K562 (cell line): ENCODE measurements at regions not wholly inside any gene's neighbourhood (a gene's known extent, or its start where the extent isn't known, plus 50 kb on each side); places are given as distances from the start of the nearest gene placed in this dataset.

Source experiments
- ATAC-seq: fragments of 200-7000 bp; cut with Tn5 transposase; 3 replicates; pipeline ENCODE4 v1.9.1; 2020; ENCODE audit warnings: moderate library complexity
- BruUV-seq: library from RNA; stranded (reverse); fragments of 400-500 nt; replicated peaks from 2 replicates; lab custom pipeline; 2021; lab: Mats Ljungman, UMichigan
- CTCF ChIA-PET: fragments of 300-600 bp; formaldehyde crosslinking; extraction: SDS; loops from one replicate; lab custom pipeline; 2021; ENCODE audit warnings: low intra/inter-chr PET ratio; lab: Yijun Ruan, JAX
- POLR2A ChIA-PET: fragments of 300-600, 350-650 bp; sonication (Branson Sonifier 250); formaldehyde crosslinking; extraction: SDS; loops from one replicate; lab custom pipeline; 2021; ENCODE audit warnings: antibody characterized with exemption, inconsistent platforms; lab: Yijun Ruan, JAX
- DNase-seq, 4 experiments: peaks; one replicate each; pipeline versions ENCODE4 v3.0.0 to v3.0.0-alpha.2; 2011 to 2018; ENCODE audit warnings: low spot score in 3 of 4, mixed read lengths in 3 of 4; ENCODE audit errors: extremely low read depth in 1 of 4
- FAIRE-seq: peaks from 2 replicates; lab custom pipeline; 2011; peaks lifted over from hg19 to GRCh38; lab: Jason Lieb, UNC
- H2AFZ ChIP-seq: 2 replicates; pipeline ENCODE4 v1.6.0; 2011; ENCODE audit warnings: low read depth, low read length, control low read depth, inconsistent platforms
- H3K27ac ChIP-seq: fragments of 200-600 bp; 3 replicates; pipeline ENCODE4 v1.8.0; 2011; ENCODE audit warnings: low read depth, mild to moderate bottlenecking, control low read depth, inconsistent platforms, low read length, moderate library complexity, mixed read lengths; ENCODE audit errors: extremely low read depth
- H3K27me3 ChIP-seq, 2 experiments: fragments of 300-600 bp in 1 of 2; 2 replicates in 1 of 2; 3 replicates in 1 of 2; pipeline versions ENCODE4 v1.6.0 to v1.8.0; 2011; ENCODE audit warnings: inconsistent platforms in 2 of 2, low read length in 2 of 2, mild to moderate bottlenecking in 1 of 2, mixed read lengths in 1 of 2, moderate library complexity in 1 of 2; ENCODE audit not compliant: control insufficient read depth in 2 of 2, insufficient read depth in 2 of 2
- H3K36me3 ChIP-seq: fragments of 300-600 bp; 3 replicates; pipeline ENCODE4 v1.8.0; 2011; ENCODE audit warnings: mild to moderate bottlenecking, low read length, inconsistent platforms; ENCODE audit not compliant: control insufficient read depth, insufficient read depth
- H3K4me1 ChIP-seq, 2 experiments: fragments of 200-600 bp in 1 of 2; replicated peaks in 1 of 2; 2 replicates in 1 of 2; 3 replicates in 1 of 2; pipeline versions ENCODE4 v1.5.1 to v1.8.0; 2011; ENCODE audit warnings: inconsistent platforms in 2 of 2, low read length in 2 of 2, mild to moderate bottlenecking in 1 of 2, mixed read lengths in 1 of 2, moderate library complexity in 1 of 2; ENCODE audit not compliant: control insufficient read depth in 2 of 2, insufficient read depth in 2 of 2
- H3K4me2 ChIP-seq: 2 replicates; pipeline ENCODE4 v1.6.1; 2011; ENCODE audit warnings: low read length, control low read depth, inconsistent platforms, mixed read lengths; ENCODE audit not compliant: insufficient read depth
- H3K4me3 ChIP-seq: fragments of 200-600 bp; sonication (generic), shearing (Covaris generic); 2 replicates; pipeline ENCODE4 v1.5.1; 2016; ENCODE audit warnings: control low read depth, inconsistent platforms
- H3K79me2 ChIP-seq: fragments of 200-600 bp; 3 replicates; pipeline ENCODE4 v1.8.0; 2011; ENCODE audit warnings: low read length, inconsistent platforms; ENCODE audit not compliant: control insufficient read depth, insufficient read depth
- H3K9ac ChIP-seq, 2 experiments: 2 replicates each; pipeline versions ENCODE4 v1.6.0 to v1.6.1; 2011; ENCODE audit warnings: low read depth in 2 of 2, low read length in 2 of 2, control low read depth in 1 of 2, inconsistent platforms in 1 of 2, mild to moderate bottlenecking in 1 of 2, mixed read lengths in 1 of 2; ENCODE audit not compliant: insufficient read depth in 1 of 2
- H3K9me1 ChIP-seq: one replicate; pipeline ENCODE4 v1.6.0; 2011; ENCODE audit warnings: inconsistent platforms, mild to moderate bottlenecking, low read length, moderate library complexity; ENCODE audit not compliant: control insufficient read depth, insufficient read depth
- H3K9me3 ChIP-seq: replicated peaks from 2 replicates; pipeline ENCODE4 v1.5.1; 2011; ENCODE audit warnings: low read depth, low read length, inconsistent platforms; ENCODE audit not compliant: control insufficient read depth, insufficient read depth
- H4K20me1 ChIP-seq: replicated peaks from 2 replicates; pipeline ENCODE4 v1.6.1; 2011; ENCODE audit warnings: low read length, inconsistent platforms, mixed read lengths; ENCODE audit not compliant: control insufficient read depth, insufficient read depth
- BMI1 ChIP-seq: fragments of 150-350 bp; IDR thresholded peaks from 2 replicates; pipeline ENCODE4 v1.6.1; 2014; ENCODE audit warnings: low read length
- POLR2A ChIP-seq: fragments of 450-650 bp; conservative IDR thresholded peaks from 2 replicates; pipeline ENCODE4 v1.6.1; 2016
- SAP30 ChIP-seq: fragments of 200-600 bp; sonication (generic); IDR thresholded peaks from 2 replicates; pipeline ENCODE4 v1.6.1; 2012; ENCODE audit warnings: borderline replicate concordance, low read depth, mild to moderate bottlenecking, moderate library complexity, low read length, control low read depth, inconsistent platforms; ENCODE audit not compliant: insufficient read depth, poor library complexity, severe bottlenecking
- WGBS: fragments of 100-300 bp; shearing (Covaris generic); methylation state at CpG from one replicate; pipeline ENCODE4 v1.1.6; 2016; ENCODE audit warnings: low coverage, mixed read lengths; ENCODE audit not compliant: insufficient coverage; ENCODE audit errors: missing lambda C conversion rate; 5-methylcytosine and 5-hydroxymethylcytosine counted together
- in situ Hi-C: fragments of 300-500 bp; cut with MboI; formaldehyde crosslinking; loops from 4 replicates; pipeline ENCODE4 v1.15.0; 2018; ENCODE audit warnings: inconsistent platforms, mixed read lengths
- intact Hi-C: fragments of 100-400 bp; cut with micrococcal nuclease; formaldehyde crosslinking; loops from 2 replicates; pipeline ENCODE4 v1.14.2; 2022
- TF ChIP-seq, protein P1 (sequence below): fragments of 450-650 bp; formaldehyde crosslinking; IDR thresholded peaks from 2 replicates; pipeline ENCODE4 v1.4.0; 2020; ENCODE audit warnings: mild to moderate bottlenecking, mixed read lengths

DNA sequence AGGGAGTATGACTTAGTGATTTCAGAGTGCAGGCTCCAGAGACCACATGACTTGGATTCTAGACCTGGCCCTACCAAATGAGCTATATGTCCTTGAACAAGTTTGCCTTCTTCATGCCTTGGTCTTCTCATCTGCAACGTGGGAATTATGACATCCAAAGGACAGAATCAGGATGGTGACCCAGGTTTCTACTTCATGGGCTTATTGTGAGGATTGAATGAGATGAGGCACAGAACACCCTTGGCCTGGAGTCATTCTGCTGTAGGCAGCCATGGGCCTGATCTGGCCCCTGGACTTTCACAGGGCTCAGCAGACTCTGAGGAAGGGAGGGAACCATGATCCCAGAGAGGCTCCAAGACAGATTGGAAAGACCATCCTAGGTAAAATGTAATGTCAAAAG lies 85.6 kb upstream of the HAAO start (continued):
- TF ChIP-seq SAP30: no peak
- TF ChIP-seq BMI1: no peak

DNA sequence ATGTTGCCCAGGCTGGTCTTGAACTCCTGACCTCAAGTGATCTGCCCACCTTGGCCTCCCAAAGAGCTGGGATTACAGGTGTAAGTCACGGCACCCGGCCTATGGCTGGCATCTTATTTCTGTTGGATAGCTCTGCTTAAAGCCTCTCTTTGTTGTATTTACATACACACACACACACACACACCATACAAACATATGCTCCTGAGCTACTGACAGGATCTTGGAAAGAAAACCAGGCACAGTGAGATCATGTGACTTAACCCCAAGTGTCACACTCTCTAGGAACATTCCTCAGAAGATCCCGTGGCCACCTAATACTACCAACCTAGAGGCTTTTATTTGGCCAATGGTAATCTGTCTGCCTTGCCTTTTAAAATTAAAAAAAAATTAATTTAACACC lies 85.1 kb upstream of the HAAO start:
- DNase-seq (no peak), FAIRE-seq (no peak), ATAC-seq (no peak)
- Histone ChIP-seq H3K27me3 (no peaks in the 10 kb centered on the region), H3K36me3 (no peaks in the 10 kb centered on the region), H3K4me1 (peaks cover 0 to 4% of the 10 kb centered on the region in 2 experiments; a peak in 1 of 5 replicates), H3K9me1 (no peaks in the 10 kb centered on the region), H2AFZ (no peak overlapping the region), H3K9ac (no peak overlapping the region), H3K9me3 (no peaks in the 10 kb centered on the region), H3K79me2 (no peaks in the 10 kb centered on the region), H3K27ac (no peak overlapping the region), H3K4me2 (no peak overlapping the region), H3K4me3 (no peak overlapping the region), H4K20me1 (no peaks in the 10 kb centered on the region)
- intact Hi-C loops (no loop called here), in situ Hi-C loops (no loop called here)
- TF ChIP-seq POLR2A: no peak
- TF ChIP-seq, protein P1, sequence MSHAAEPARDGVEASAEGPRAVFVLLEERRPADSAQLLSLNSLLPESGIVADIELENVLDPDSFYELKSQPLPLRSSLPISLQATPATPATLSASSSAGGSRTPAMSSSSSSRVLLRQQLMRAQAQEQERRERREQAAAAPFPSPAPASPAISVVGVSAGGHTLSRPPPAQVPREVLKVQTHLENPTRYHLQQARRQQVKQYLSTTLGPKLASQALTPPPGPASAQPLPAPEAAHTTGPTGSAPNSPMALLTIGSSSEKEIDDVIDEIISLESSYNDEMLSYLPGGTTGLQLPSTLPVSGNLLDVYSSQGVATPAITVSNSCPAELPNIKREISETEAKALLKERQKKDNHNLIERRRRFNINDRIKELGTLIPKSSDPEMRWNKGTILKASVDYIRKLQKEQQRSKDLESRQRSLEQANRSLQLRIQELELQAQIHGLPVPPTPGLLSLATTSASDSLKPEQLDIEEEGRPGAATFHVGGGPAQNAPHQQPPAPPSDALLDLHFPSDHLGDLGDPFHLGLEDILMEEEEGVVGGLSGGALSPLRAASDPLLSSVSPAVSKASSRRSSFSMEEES (CRISPR knock-in tag): peak; percentile 89
- ChIA-PET CTCF (no interaction called here), POLR2A (no interaction called here)
- 75% methylated on average over 3 of the region's 3 CpGs for whole genome bisulfite sequencing
- BruUV-seq: no TSS peak
